OCI-LY1 (cell line): ENCODE measurements at regions not wholly inside any gene's neighbourhood (a gene's known extent, or its start where the extent isn't known, plus 50 kb on each side); places are given as distances from the start of the nearest gene placed in this dataset.

ENCODE experiments used
- H2AFZ ChIP-seq: fragments of 200-600 bp; sonication (generic), shearing (Covaris generic); 2 replicates; pipeline ENCODE4 v1.6.0; 2014; ENCODE audit warnings: antibody characterized with exemption, mild to moderate bottlenecking, low read length
- H3F3A ChIP-seq: fragments of 200-600 bp; sonication (generic), shearing (Covaris generic); 2 replicates; pipeline ENCODE4 v1.6.0; 2014; ENCODE audit warnings: mild to moderate bottlenecking, antibody characterized with exemption, low read length, moderate library complexity; ENCODE audit not compliant: insufficient read depth
- H3K27ac ChIP-seq: fragments of 200-600 bp; sonication (generic); 2 replicates; pipeline ENCODE4 v1.5.1; 2014; ENCODE audit warnings: low read length, mixed run types, mild to moderate bottlenecking, low read depth; ENCODE audit not compliant: poor library complexity, severe bottlenecking
- H3K27me3 ChIP-seq: fragments of 200-600 bp; sonication (generic); 2 replicates; pipeline ENCODE4 v1.6.0; 2014; ENCODE audit warnings: antibody characterized with exemption, mild to moderate bottlenecking, low read length, moderate library complexity; ENCODE audit not compliant: insufficient read depth
- H3K36me3 ChIP-seq: fragments of 200-600 bp; sonication (generic); 2 replicates; pipeline ENCODE4 v1.6.1; 2014; ENCODE audit warnings: mild to moderate bottlenecking, antibody characterized with exemption, low read length, moderate library complexity, mixed read lengths; ENCODE audit not compliant: insufficient read depth
- H3K4me1 ChIP-seq: fragments of 200-600 bp; sonication (generic); 2 replicates; pipeline ENCODE4 v1.5.1; 2014; ENCODE audit warnings: mild to moderate bottlenecking, low read length, moderate library complexity; ENCODE audit not compliant: insufficient read depth, severe bottlenecking
- H3K4me2 ChIP-seq: fragments of 200-600 bp; sonication (generic), shearing (Covaris generic); 2 replicates; pipeline ENCODE4 v1.6.1; 2014; ENCODE audit warnings: low read length
- H3K4me3 ChIP-seq: fragments of 200-600 bp; sonication (generic); 2 replicates; pipeline ENCODE4 v1.5.1; 2014; ENCODE audit warnings: low read length, low read depth, mild to moderate bottlenecking, mixed read lengths; ENCODE audit not compliant: poor library complexity, severe bottlenecking
- H3K79me2 ChIP-seq: fragments of 200-600 bp; shearing (Covaris generic); 2 replicates; pipeline ENCODE4 v1.6.1; 2016; ENCODE audit warnings: mixed run types, low read length, mixed read lengths; ENCODE audit not compliant: insufficient read depth
- H3K9ac ChIP-seq: fragments of 200-600 bp; sonication (generic), shearing (Covaris generic); 2 replicates; pipeline ENCODE4 v1.6.1; 2014; ENCODE audit warnings: mild to moderate bottlenecking, low read length, mixed read lengths
- H3K9me2 ChIP-seq: fragments of 200-600 bp; sonication (generic), shearing (Covaris generic); 2 replicates; pipeline ENCODE4 v1.6.1; 2014; ENCODE audit warnings: low read depth, mild to moderate bottlenecking, low read length, mixed read lengths
- H3K9me3 ChIP-seq: fragments of 200-600 bp; shearing (Covaris generic); 2 replicates; pipeline ENCODE4 v1.6.1; 2014; ENCODE audit warnings: low read length, mixed read lengths
- H4K20me1 ChIP-seq: fragments of 200-600 bp; sonication (generic), shearing (Covaris generic); 2 replicates; pipeline ENCODE4 v1.6.0; 2016; ENCODE audit warnings: mild to moderate bottlenecking, low read length; ENCODE audit not compliant: insufficient read depth
- CTCF ChIP-seq: fragments of 200-600 bp; sonication (generic), shearing (Covaris generic); IDR thresholded peaks from 2 replicates; pipeline ENCODE4 v1.5.1; 2017; ENCODE audit warnings: mild to moderate bottlenecking, antibody characterized with exemption, low read length, moderate library complexity, mixed read lengths
- EZH2 ChIP-seq: fragments of 200-600 bp; sonication (generic), shearing (Covaris generic); IDR thresholded peaks from 2 replicates; pipeline ENCODE4 v1.8.0; 2017; ENCODE audit warnings: borderline replicate concordance, mixed run types, mild to moderate bottlenecking, antibody characterized with exemption, low read length, moderate library complexity, mixed read lengths

DNA sequence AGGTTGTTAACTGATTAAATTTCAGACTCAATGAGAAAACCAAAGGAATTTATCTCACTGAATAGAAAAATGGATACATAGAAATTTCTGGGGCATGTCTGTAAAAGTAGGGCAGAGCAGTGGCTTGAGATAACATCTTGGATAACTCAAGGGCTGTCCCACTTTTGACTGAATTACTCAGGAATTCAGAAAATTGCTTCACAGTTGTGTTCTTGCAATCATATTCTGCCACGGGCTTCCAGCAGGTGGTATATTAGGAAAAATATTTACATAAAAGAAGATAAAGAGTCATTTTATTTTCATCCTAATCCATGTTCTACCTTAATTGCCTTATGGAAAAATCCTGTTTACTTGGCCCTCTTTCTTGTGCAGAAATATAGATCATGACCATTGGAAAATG, 156.4 kb upstream of the AKIRIN2 start:
- Histone ChIP-seq H3K9me3 (peaks cover 9% of the 10 kb centered on the region; the same call in 1 of the 2 replicates), H4K20me1 (no peaks in the 10 kb centered on the region), H3K9me2 (no peaks in the 10 kb centered on the region), H3K9ac (no peak overlapping the region), H3K79me2 (no peaks in the 10 kb centered on the region), H3K4me3 (no peak overlapping the region), H3K27me3 (no peaks in the 10 kb centered on the region), H3K4me2 (no peak overlapping the region), H2AFZ (no peak overlapping the region), H3K27ac (no peak overlapping the region), H3K36me3 (no peaks in the 10 kb centered on the region), H3K4me1 (no peaks in the 10 kb centered on the region), H3F3A (no peaks in the 10 kb centered on the region)
- TF ChIP-seq CTCF (no peak), EZH2 (no peak)

GRCh38 chr6:87851674-87852299, 149.8 kb upstream of the AKIRIN2 start:
- no peaks in the 10 kb centered on the region for H3F3A ChIP-seq
- no peaks in the 10 kb centered on the region for H3K79me2 ChIP-seq
- H3K9me2 ChIP-seq, result no peaks in the 10 kb centered on the region
- no peak overlapping the region for H3K27ac ChIP-seq
- H3K9me3 ChIP-seq, result no peaks in the 10 kb centered on the region
- H3K4me3 ChIP-seq, result no peak overlapping the region
- H3K4me1 ChIP-seq, result peaks cover 16% of the 10 kb centered on the region
- H3K27me3 ChIP-seq, result no peaks in the 10 kb centered on the region
- TF ChIP-seq CTCF, result no peak
- no peak for TF ChIP-seq EZH2
- no peaks in the 10 kb centered on the region for H4K20me1 ChIP-seq
- no peaks in the 10 kb centered on the region for H3K36me3 ChIP-seq
- no peak overlapping the region for H3K9ac ChIP-seq
- H3K4me2 ChIP-seq, result no peak overlapping the region
- H2AFZ ChIP-seq, result no peak overlapping the region

GRCh38 chr6:87848616-87849015, 146.6 kb upstream of the AKIRIN2 start:
- H3K27me3 ChIP-seq, result no peaks in the 10 kb centered on the region
- no peaks in the 10 kb centered on the region for H4K20me1 ChIP-seq
- H3K27ac ChIP-seq, result no peak overlapping the region
- H3K9me2 ChIP-seq, result no peaks in the 10 kb centered on the region
- H3K36me3 ChIP-seq, result no peaks in the 10 kb centered on the region
- peaks cover 16% of the 10 kb centered on the region for H3K4me1 ChIP-seq
- H3K9me3 ChIP-seq, result no peaks in the 10 kb centered on the region
- H2AFZ ChIP-seq, result no peak overlapping the region
- no peaks in the 10 kb centered on the region for H3F3A ChIP-seq
- no peak for TF ChIP-seq CTCF
- no peak for TF ChIP-seq EZH2
- no peak overlapping the region for H3K4me2 ChIP-seq
- H3K4me3 ChIP-seq, result no peak overlapping the region
- H3K79me2 ChIP-seq, result no peaks in the 10 kb centered on the region
- H3K9ac ChIP-seq, result no peak overlapping the region
